ENCODE measurements at regions not wholly inside any gene's neighbourhood (a gene's known extent, or its start where the extent isn't known, plus 50 kb on each side); places are given as distances from the start of the nearest gene placed in this dataset.

GRCh38 chr12:46043972-46044520, 53.7 kb upstream of the SCAF11 start:
- no peak for TF ChIP-seq POLR2A (IDR thresholded peaks at IDR 0.05; ENCODE audit: low read depth, low read length)
- TF ChIP-seq, protein P1, sequence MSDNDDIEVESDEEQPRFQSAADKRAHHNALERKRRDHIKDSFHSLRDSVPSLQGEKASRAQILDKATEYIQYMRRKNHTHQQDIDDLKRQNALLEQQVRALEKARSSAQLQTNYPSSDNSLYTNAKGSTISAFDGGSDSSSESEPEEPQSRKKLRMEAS (IDR thresholded peaks at IDR 0.05; ENCODE audit: insufficient read depth, insufficient read length), result no peak
- TF ChIP-seq, protein P2, sequence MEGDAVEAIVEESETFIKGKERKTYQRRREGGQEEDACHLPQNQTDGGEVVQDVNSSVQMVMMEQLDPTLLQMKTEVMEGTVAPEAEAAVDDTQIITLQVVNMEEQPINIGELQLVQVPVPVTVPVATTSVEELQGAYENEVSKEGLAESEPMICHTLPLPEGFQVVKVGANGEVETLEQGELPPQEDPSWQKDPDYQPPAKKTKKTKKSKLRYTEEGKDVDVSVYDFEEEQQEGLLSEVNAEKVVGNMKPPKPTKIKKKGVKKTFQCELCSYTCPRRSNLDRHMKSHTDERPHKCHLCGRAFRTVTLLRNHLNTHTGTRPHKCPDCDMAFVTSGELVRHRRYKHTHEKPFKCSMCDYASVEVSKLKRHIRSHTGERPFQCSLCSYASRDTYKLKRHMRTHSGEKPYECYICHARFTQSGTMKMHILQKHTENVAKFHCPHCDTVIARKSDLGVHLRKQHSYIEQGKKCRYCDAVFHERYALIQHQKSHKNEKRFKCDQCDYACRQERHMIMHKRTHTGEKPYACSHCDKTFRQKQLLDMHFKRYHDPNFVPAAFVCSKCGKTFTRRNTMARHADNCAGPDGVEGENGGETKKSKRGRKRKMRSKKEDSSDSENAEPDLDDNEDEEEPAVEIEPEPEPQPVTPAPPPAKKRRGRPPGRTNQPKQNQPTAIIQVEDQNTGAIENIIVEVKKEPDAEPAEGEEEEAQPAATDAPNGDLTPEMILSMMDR (IDR thresholded peaks at IDR 0.05; ENCODE audit: extremely low read depth in 1 of 2, insufficient read depth in 1 of 2, low read depth in 1 of 2, low read length in 2 of 2), result no peak
- no peak for TF ChIP-seq JUN (IDR thresholded peaks at IDR 0.05; ENCODE audit: borderline replicate concordance, insufficient read depth, insufficient read length, low read depth)
- no peak for TF ChIP-seq POLR2AphosphoS5 (IDR thresholded peaks at IDR 0.05; ENCODE audit: insufficient read depth, low read depth, low read length)
- no peak for TF ChIP-seq EZH2 (IDR thresholded peaks at IDR 0.05; ENCODE audit: borderline replicate concordance, low read depth, low read length, severe bottlenecking)
- TF ChIP-seq GATA2 (IDR thresholded peaks at IDR 0.05; ENCODE audit: insufficient read depth, insufficient read length, low read depth, low read length), result no peak

All from endothelial cell of umbilical vein (primary cell).